ENCODE measurements at regions not wholly inside any gene's neighbourhood (a gene's known extent, or its start where the extent isn't known, plus 50 kb on each side); places are given as distances from the start of the nearest gene placed in this dataset.

- no peak for DNase-seq (ENCODE audit: extremely low read depth in 1 of 4, low spot score in 3 of 4)
- POLR2A ChIA-PET = interaction anchor here (0.6 kb wide), 1 partner anchor 25 kb away, joined by 3 read pairs; no protein-coding TSS in a partner anchor
- H4K20me1 ChIP-seq (replicated peaks; ENCODE audit: control insufficient read depth, insufficient read depth, low read length) = no peaks in the 10 kb centered on the region
- CTCF ChIA-PET (ENCODE audit: low intra/inter-chr PET ratio) = no interaction called here
- H3K79me2 ChIP-seq (ENCODE audit: control insufficient read depth, insufficient read depth, low read length) = no peaks in the 10 kb centered on the region
- no peak overlapping the region for H3K27ac ChIP-seq (ENCODE audit: extremely low read depth, low read depth, low read length)
- in situ Hi-C loops (cut with MboI) (no loop called here), intact Hi-C loops (cut with micrococcal nuclease) (no loop called here)
- H3K4me1 ChIP-seq (replicated peaks in 1 of 2; ENCODE audit: control insufficient read depth in 2 of 2, insufficient read depth in 2 of 2, low read length in 2 of 2) = no peaks in the 10 kb centered on the region
- no peaks in the 10 kb centered on the region for H3K36me3 ChIP-seq (ENCODE audit: control insufficient read depth, insufficient read depth, low read length)
- no peak for ATAC-seq
- no peak overlapping the region for H3K4me2 ChIP-seq (ENCODE audit: insufficient read depth, low read length)
- H3K27me3 ChIP-seq (ENCODE audit: control insufficient read depth in 2 of 2, insufficient read depth in 2 of 2, low read length in 2 of 2) = peaks cover 1 to 17% of the 10 kb centered on the region in 2 experiments; a peak in 2 of 5 replicates
- H3K9me1 ChIP-seq (ENCODE audit: control insufficient read depth, insufficient read depth, low read length) = no peaks in the 10 kb centered on the region
- no TSS peak for BruUV-seq (replicated peaks)
- FAIRE-seq = no peak
- H3K4me3 ChIP-seq = no peak overlapping the region
- H3K9me3 ChIP-seq (replicated peaks; ENCODE audit: control insufficient read depth, insufficient read depth, low read depth, low read length) = no peaks in the 10 kb centered on the region
- no peak overlapping the region for H2AFZ ChIP-seq (ENCODE audit: low read depth, low read length)
- no peak overlapping the region for H3K9ac ChIP-seq (ENCODE audit: insufficient read depth in 1 of 2, low read depth in 2 of 2, low read length in 2 of 2)
- TF ChIP-seq NKRF (IDR thresholded peaks at IDR 0.05; ENCODE audit: borderline replicate concordance) (no peak), CREM (IDR thresholded peaks at IDR 0.05; ENCODE audit: low read depth) (no peak), KDM4B (IDR thresholded peaks at IDR 0.05; ENCODE audit: borderline replicate concordance in 2 of 2, low read depth in 1 of 2) (no peak), LCOR (CRISPR knock-in tag; IDR thresholded peaks at IDR 0.05) (no peak), DNMT1 (IDR thresholded peaks at IDR 0.05) (no peak), SFPQ (IDR thresholded peaks at IDR 0.05; ENCODE audit: low read depth, low read length) (no peak), ZNF57 (CRISPR knock-in tag; IDR thresholded peaks at IDR 0.05) (no peak), PHTF2 (CRISPR knock-in tag; IDR thresholded peaks at IDR 0.05) (no peak), AFF4 (CRISPR knock-in tag; IDR thresholded peaks at IDR 0.05) (no peak), U2AF2 (optimal IDR thresholded peaks at IDR 0.05; ENCODE audit: low read depth, low read length) (no peak), ZNF143 (CRISPR knock-in tag; IDR thresholded peaks at IDR 0.05) (no peak), CXXC5 (CRISPR knock-in tag; IDR thresholded peaks at IDR 0.05) (no peak), ELF4 (CRISPR knock-in tag; IDR thresholded peaks at IDR 0.05) (no peak), NFYB (IDR thresholded peaks at IDR 0.05; ENCODE audit: extremely low read depth, insufficient read length) (no peak)
Measured at GRCh38 chr6:47179286-47179685, 130.4 kb downstream of the TNFRSF21 start.
